SK-N-SH (cell line): ENCODE measurements at regions not wholly inside any gene's neighbourhood (a gene's known extent, or its start where the extent isn't known, plus 50 kb on each side); places are given as distances from the start of the nearest gene placed in this dataset.

ENCODE experiments used
- CTCF ChIA-PET: fragments of 300-600, 350-600 bp; formaldehyde crosslinking; extraction: SDS; loops from one replicate; lab custom pipeline; 2021; lab: Yijun Ruan, JAX
- POLR2A ChIA-PET: fragments of 350-600 bp; sonication (Branson Sonifier 250); formaldehyde crosslinking; extraction: SDS; loops from one replicate; lab custom pipeline; 2020; ENCODE audit warnings: antibody characterized with exemption, inconsistent platforms; lab: Yijun Ruan, JAX
- DNase-seq: peaks from one replicate; pipeline ENCODE4 v3.0.0; 2012
- H2AFZ ChIP-seq: fragments of 200-600 bp; sonication (generic); 2 replicates; pipeline ENCODE4 v1.8.1; 2016; ENCODE audit warnings: antibody characterized with exemption, mild to moderate bottlenecking, low read depth
- H3F3A ChIP-seq: fragments of 200-600 bp; sonication (generic); replicated peaks from 2 replicates; pipeline ENCODE3; 2016; ENCODE audit warnings: antibody characterized with exemption, mild to moderate bottlenecking; ENCODE audit not compliant: insufficient read depth
- H3K27ac ChIP-seq, 2 experiments: fragments of 200-500 bp in 1 of 2; fragments of 200-600 bp in 1 of 2; sonication (Bioruptor generic) in 1 of 2; sonication (generic), shearing (Covaris generic) in 1 of 2; 2 replicates each; pipeline versions ENCODE4 v1.5.1 to v1.6.1; 2014 to 2016; ENCODE audit warnings: low read depth in 2 of 2, inconsistent platforms in 1 of 2, low read length in 1 of 2, mild to moderate bottlenecking in 1 of 2, mixed read lengths in 1 of 2
- H3K27me3 ChIP-seq: fragments of 200-600 bp; sonication (generic), shearing (Covaris generic); 2 replicates; pipeline ENCODE4 v1.6.1; 2016; ENCODE audit warnings: mixed run types; ENCODE audit not compliant: insufficient read depth
- H3K36me3 ChIP-seq, 2 experiments: fragments of 200-500 bp in 1 of 2; fragments of 200-600 bp in 1 of 2; sonication (Bioruptor generic) in 1 of 2; sonication (generic) in 1 of 2; replicated peaks in 1 of 2; 2 replicates each; pipeline versions ENCODE3 to v1.5.1; 2014 to 2016; ENCODE audit warnings: low read length in 1 of 2, mild to moderate bottlenecking in 1 of 2; ENCODE audit not compliant: insufficient read depth in 2 of 2, control insufficient read depth in 1 of 2
- H3K4me1 ChIP-seq, 2 experiments: fragments of 200-500 bp in 1 of 2; fragments of 200-600 bp in 1 of 2; sonication (Bioruptor generic) in 1 of 2; sonication (generic), shearing (Covaris generic) in 1 of 2; 2 replicates each; pipeline versions ENCODE4 v1.5.1 to v1.6.1; 2014 to 2016; ENCODE audit warnings: low read depth in 1 of 2, low read length in 1 of 2, mixed run types in 1 of 2; ENCODE audit not compliant: insufficient read depth in 2 of 2, control insufficient read depth in 1 of 2
- H3K4me2 ChIP-seq: fragments of 200-600 bp; sonication (generic), shearing (Covaris generic); 2 replicates; pipeline ENCODE4 v1.6.1; 2017; ENCODE audit warnings: mixed run types
- H3K4me3 ChIP-seq, 2 experiments: fragments of 200-500 bp in 1 of 2; fragments of 200-600 bp in 1 of 2; sonication (Bioruptor generic) in 1 of 2; sonication (generic), shearing (Covaris generic) in 1 of 2; 2 replicates each; pipeline versions ENCODE4 v1.5.1 to v1.8.1; 2014 to 2016; ENCODE audit warnings: low read depth in 2 of 2, inconsistent platforms in 1 of 2, low read length in 1 of 2, mild to moderate bottlenecking in 1 of 2, mixed read lengths in 1 of 2, moderate library complexity in 1 of 2
- H3K79me2 ChIP-seq: fragments of 200-600 bp; sonication (generic); 2 replicates; pipeline ENCODE4 v1.8.1; 2017; ENCODE audit warnings: mild to moderate bottlenecking; ENCODE audit not compliant: insufficient read depth
- H3K9ac ChIP-seq: fragments of 200-600 bp; sonication (generic); 2 replicates; pipeline ENCODE4 v1.6.1; 2017; ENCODE audit warnings: mixed run types
- H3K9me2 ChIP-seq: fragments of 200-600 bp; sonication (generic); 2 replicates; pipeline ENCODE4 v1.6.1; 2017; ENCODE audit warnings: mixed run types
- H3K9me3 ChIP-seq: fragments of 200-600 bp; sonication (generic); 2 replicates; pipeline ENCODE4 v1.6.1; 2017; ENCODE audit warnings: mixed run types, mild to moderate bottlenecking, moderate library complexity
- H4K20me1 ChIP-seq: fragments of 200-600 bp; sonication (generic); 2 replicates; pipeline ENCODE4 v1.6.1; 2017; ENCODE audit warnings: mild to moderate bottlenecking, mixed run types; ENCODE audit not compliant: insufficient read depth
- ELF1 ChIP-seq: IDR thresholded peaks from 2 replicates; pipeline ENCODE4 v1.4.0; 2012
- EP300 ChIP-seq, 2 experiments: IDR thresholded peaks; 2 replicates each; pipeline versions ENCODE4 v1.4.0 to v1.6.1; 2012; ENCODE audit warnings: borderline replicate concordance in 1 of 2, low read depth in 1 of 2, low read length in 1 of 2
- EZH2phosphoT487 ChIP-seq: fragments of 200-600 bp; sonication (generic); IDR thresholded peaks from 2 replicates; pipeline ENCODE4 v1.6.1; 2017; ENCODE audit warnings: low read depth, mixed run types, mild to moderate bottlenecking, antibody characterized with exemption, moderate library complexity, borderline replicate concordance
- FOXJ3 ChIP-seq: sonication (generic); formaldehyde crosslinking; IDR thresholded peaks from 2 replicates; pipeline ENCODE4 v1.5.1; 2020; ENCODE audit warnings: mild to moderate bottlenecking, missing genetic modification reagents
- POLR2AphosphoS5 ChIP-seq: IDR thresholded peaks from 2 replicates; pipeline ENCODE4 v1.6.1; 2012; ENCODE audit warnings: low read depth, low read length
- RFX5 ChIP-seq: IDR thresholded peaks from 2 replicates; pipeline ENCODE4 v1.6.1; 2012; ENCODE audit warnings: mild to moderate bottlenecking, improper control_type of control experiment, low read length
- RXRA ChIP-seq: IDR thresholded peaks from 2 replicates; pipeline ENCODE4 v1.4.0; 2012; ENCODE audit warnings: low read depth, mild to moderate bottlenecking, borderline replicate concordance
- TCF12 ChIP-seq: IDR thresholded peaks from 2 replicates; pipeline ENCODE4 v1.4.0; 2012
- YY1 ChIP-seq: IDR thresholded peaks from 2 replicates; pipeline ENCODE4 v1.4.0; 2012; ENCODE audit warnings: low read depth, mild to moderate bottlenecking
- ZBTB33 ChIP-seq: IDR thresholded peaks from 2 replicates; pipeline ENCODE4 v1.4.0; 2012; ENCODE audit warnings: low read depth, borderline replicate concordance
- WGBS: methylation state at CpG from one replicate; pipeline ENCODE4 v1.1.6; 2017; ENCODE audit warnings: low lambda C conversion rate; 5-methylcytosine and 5-hydroxymethylcytosine counted together
- TF ChIP-seq, protein P1 (sequence below): IDR thresholded peaks from 2 replicates; pipeline ENCODE4 v1.4.0; 2012; ENCODE audit warnings: low read depth
- TF ChIP-seq, protein P2 (sequence below): fragments of 150-350 bp; IDR thresholded peaks from 2 replicates; pipeline ENCODE4 v1.6.1; 2016; ENCODE audit warnings: mild to moderate bottlenecking, low read depth, low read length

DNA sequence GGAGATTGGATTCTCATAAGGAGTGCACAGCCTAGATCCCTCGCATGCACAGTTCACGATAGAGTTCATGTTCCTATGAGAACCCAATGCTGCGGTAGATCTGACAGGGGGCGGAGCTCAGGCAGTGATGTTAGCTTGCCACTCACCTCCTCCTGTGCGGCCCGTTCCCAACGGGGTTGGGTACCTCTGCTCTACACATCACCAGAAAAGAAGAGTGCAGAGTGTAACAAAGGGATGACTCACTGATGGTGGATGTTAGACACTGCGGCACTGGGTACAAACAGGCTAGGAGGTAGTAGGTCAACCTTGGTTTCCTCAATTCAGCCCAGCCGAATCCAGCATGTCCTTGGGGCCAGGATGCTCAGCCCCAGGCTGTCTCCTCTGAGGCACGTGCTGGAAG lies 66.8 kb upstream of the CHST15 start:
- no peaks in the 10 kb centered on the region for H3K4me1 ChIP-seq
- no peak overlapping the region for H3K4me3 ChIP-seq
- H3K4me2 ChIP-seq = no peak overlapping the region
- no peaks in the 10 kb centered on the region for H3K9me3 ChIP-seq
- no peak overlapping the region for H3K27ac ChIP-seq
- WGBS = 59% methylated on average over 8 of the region's 10 CpGs
- CTCF ChIA-PET = no interaction called here
- H4K20me1 ChIP-seq = no peaks in the 10 kb centered on the region
- H3K79me2 ChIP-seq = no peaks in the 10 kb centered on the region
- TF ChIP-seq TCF12 (no peak), FOXJ3 (no peak), RFX5 (no peak), YY1 (no peak), ELF1 (no peak), POLR2AphosphoS5 (no peak), EZH2phosphoT487 (no peak), EP300 (IDR thresholded peaks at IDR 0.05; ENCODE audit: borderline replicate concordance in 1 of 2, low read depth in 1 of 2, low read length in 1 of 2) (no peak)
- TF ChIP-seq, protein P1, sequence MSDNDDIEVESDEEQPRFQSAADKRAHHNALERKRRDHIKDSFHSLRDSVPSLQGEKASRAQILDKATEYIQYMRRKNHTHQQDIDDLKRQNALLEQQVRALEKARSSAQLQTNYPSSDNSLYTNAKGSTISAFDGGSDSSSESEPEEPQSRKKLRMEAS = no peak
- TF ChIP-seq, protein P2, sequence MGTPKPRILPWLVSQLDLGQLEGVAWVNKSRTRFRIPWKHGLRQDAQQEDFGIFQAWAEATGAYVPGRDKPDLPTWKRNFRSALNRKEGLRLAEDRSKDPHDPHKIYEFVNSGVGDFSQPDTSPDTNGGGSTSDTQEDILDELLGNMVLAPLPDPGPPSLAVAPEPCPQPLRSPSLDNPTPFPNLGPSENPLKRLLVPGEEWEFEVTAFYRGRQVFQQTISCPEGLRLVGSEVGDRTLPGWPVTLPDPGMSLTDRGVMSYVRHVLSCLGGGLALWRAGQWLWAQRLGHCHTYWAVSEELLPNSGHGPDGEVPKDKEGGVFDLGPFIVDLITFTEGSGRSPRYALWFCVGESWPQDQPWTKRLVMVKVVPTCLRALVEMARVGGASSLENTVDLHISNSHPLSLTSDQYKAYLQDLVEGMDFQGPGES = no peak
- no peaks in the 10 kb centered on the region for H3K27me3 ChIP-seq
- H3K9ac ChIP-seq = no peak overlapping the region
- no peak for DNase-seq
- H3F3A ChIP-seq = no peaks in the 10 kb centered on the region
- no peak overlapping the region for H2AFZ ChIP-seq
- no peaks in the 10 kb centered on the region for H3K36me3 ChIP-seq
- POLR2A ChIA-PET = no interaction called here
- no peaks in the 10 kb centered on the region for H3K9me2 ChIP-seq

GRCh38 chr10:124159153-124159552 lies 65.8 kb upstream of the CHST15 start:
- TF ChIP-seq RXRA (no peak), ZBTB33 (no peak), YY1 (no peak)
- Histone ChIP-seq H3K9me2 (no peaks in the 10 kb centered on the region), H3K9me3 (no peaks in the 10 kb centered on the region), H3K9ac (no peak overlapping the region), H4K20me1 (no peaks in the 10 kb centered on the region), H3K4me3 (no peak overlapping the region), H3K4me2 (no peak overlapping the region), H2AFZ (no peak overlapping the region), H3K79me2 (no peaks in the 10 kb centered on the region), H3K4me1 (no peaks in the 10 kb centered on the region), H3K27me3 (no peaks in the 10 kb centered on the region), H3K36me3 (no peaks in the 10 kb centered on the region), H3K27ac (no peak overlapping the region), H3F3A (no peaks in the 10 kb centered on the region)
- POLR2A ChIA-PET = no interaction called here
- WGBS = 34% methylated on average over 5 of the region's 5 CpGs
- no peak for DNase-seq
- CTCF ChIA-PET = no interaction called here
